ENCODE measurements at regions not wholly inside any gene's neighbourhood (a gene's known extent, or its start where the extent isn't known, plus 50 kb on each side); places are given as distances from the start of the nearest gene placed in this dataset.

GRCh38 chr15:96412906-96413231 lies 82.4 kb downstream of the NR2F2 start:
- TF ChIP-seq POLR2A (IDR thresholded peaks at IDR 0.05) (no peak), CTCF (IDR thresholded peaks at IDR 0.05) (no peak), POLR2AphosphoS5 (IDR thresholded peaks at IDR 0.05) (no peak)

Measured in breast epithelium (tissue), 3 donors.